ENCODE measurements at regions not wholly inside any gene's neighbourhood (a gene's known extent, or its start where the extent isn't known, plus 50 kb on each side); places are given as distances from the start of the nearest gene placed in this dataset.

DNA sequence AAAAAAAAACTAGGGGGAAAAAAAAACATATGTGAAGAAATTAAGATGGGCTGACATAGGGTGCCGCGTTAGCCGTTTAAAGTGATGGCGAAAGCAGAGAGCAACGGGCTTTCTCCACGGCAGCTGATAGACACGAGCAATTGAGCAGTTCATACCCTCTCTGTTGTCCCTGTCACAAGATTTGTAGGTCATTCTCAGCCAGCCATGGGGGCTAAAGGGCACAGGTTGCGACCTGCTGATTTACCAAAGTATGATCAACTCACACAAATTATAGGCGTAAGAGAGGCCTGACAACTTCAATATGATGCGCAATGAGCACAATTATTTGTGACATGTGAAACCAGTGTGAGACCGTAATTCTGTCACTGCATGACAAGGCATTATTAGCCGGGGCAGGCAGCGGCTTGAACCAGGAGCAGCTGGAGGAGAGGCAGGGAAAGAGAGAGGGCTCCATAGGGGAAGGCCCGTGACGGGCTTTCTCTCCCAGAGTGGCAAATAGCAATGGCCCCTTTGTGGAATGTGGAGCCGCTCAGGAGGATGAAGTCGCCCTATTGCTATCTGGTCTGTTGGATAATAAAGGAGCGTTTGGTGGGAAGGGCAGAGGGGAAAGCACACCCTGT, 195.1 kb upstream of the HABP2 start:
- TF ChIP-seq POLR2AphosphoS5 (IDR thresholded peaks at IDR 0.05; ENCODE audit: low read depth, low read length) (no peak), POLR2A (IDR thresholded peaks at IDR 0.05; ENCODE audit: low read depth, low read length) (no peak), TAF1 (IDR thresholded peaks at IDR 0.05; ENCODE audit: borderline replicate concordance, low read depth, low read length) (no peak)

Data from GM12892 (cell line).